K562 (cell line): ENCODE measurements at regions not wholly inside any gene's neighbourhood (a gene's known extent, or its start where the extent isn't known, plus 50 kb on each side); places are given as distances from the start of the nearest gene placed in this dataset.

Source experiments
- ATAC-seq: fragments of 200-7000 bp; cut with Tn5 transposase; 3 replicates; pipeline ENCODE4 v1.9.1; 2020; ENCODE audit warnings: moderate library complexity
- BruUV-seq: library from RNA; stranded (reverse); fragments of 400-500 nt; replicated peaks from 2 replicates; lab custom pipeline; 2021; lab: Mats Ljungman, UMichigan
- CTCF ChIA-PET: fragments of 300-600 bp; formaldehyde crosslinking; extraction: SDS; loops from one replicate; lab custom pipeline; 2021; ENCODE audit warnings: low intra/inter-chr PET ratio; lab: Yijun Ruan, JAX
- POLR2A ChIA-PET: fragments of 300-600, 350-650 bp; sonication (Branson Sonifier 250); formaldehyde crosslinking; extraction: SDS; loops from one replicate; lab custom pipeline; 2021; ENCODE audit warnings: antibody characterized with exemption, inconsistent platforms; lab: Yijun Ruan, JAX
- DNase-seq, 4 experiments: peaks; one replicate each; pipeline versions ENCODE4 v3.0.0 to v3.0.0-alpha.2; 2011 to 2018; ENCODE audit warnings: low spot score in 3 of 4, mixed read lengths in 3 of 4; ENCODE audit errors: extremely low read depth in 1 of 4
- FAIRE-seq: peaks from 2 replicates; lab custom pipeline; 2011; peaks lifted over from hg19 to GRCh38; lab: Jason Lieb, UNC
- H2AFZ ChIP-seq: 2 replicates; pipeline ENCODE4 v1.6.0; 2011; ENCODE audit warnings: low read depth, low read length, control low read depth, inconsistent platforms
- H3K27ac ChIP-seq: fragments of 200-600 bp; 3 replicates; pipeline ENCODE4 v1.8.0; 2011; ENCODE audit warnings: low read depth, mild to moderate bottlenecking, control low read depth, inconsistent platforms, low read length, moderate library complexity, mixed read lengths; ENCODE audit errors: extremely low read depth
- H3K27me3 ChIP-seq, 2 experiments: fragments of 300-600 bp in 1 of 2; 2 replicates in 1 of 2; 3 replicates in 1 of 2; pipeline versions ENCODE4 v1.6.0 to v1.8.0; 2011; ENCODE audit warnings: inconsistent platforms in 2 of 2, low read length in 2 of 2, mild to moderate bottlenecking in 1 of 2, mixed read lengths in 1 of 2, moderate library complexity in 1 of 2; ENCODE audit not compliant: control insufficient read depth in 2 of 2, insufficient read depth in 2 of 2
- H3K36me3 ChIP-seq: fragments of 300-600 bp; 3 replicates; pipeline ENCODE4 v1.8.0; 2011; ENCODE audit warnings: mild to moderate bottlenecking, low read length, inconsistent platforms; ENCODE audit not compliant: control insufficient read depth, insufficient read depth
- H3K4me1 ChIP-seq, 2 experiments: fragments of 200-600 bp in 1 of 2; replicated peaks in 1 of 2; 2 replicates in 1 of 2; 3 replicates in 1 of 2; pipeline versions ENCODE4 v1.5.1 to v1.8.0; 2011; ENCODE audit warnings: inconsistent platforms in 2 of 2, low read length in 2 of 2, mild to moderate bottlenecking in 1 of 2, mixed read lengths in 1 of 2, moderate library complexity in 1 of 2; ENCODE audit not compliant: control insufficient read depth in 2 of 2, insufficient read depth in 2 of 2
- H3K4me2 ChIP-seq: 2 replicates; pipeline ENCODE4 v1.6.1; 2011; ENCODE audit warnings: low read length, control low read depth, inconsistent platforms, mixed read lengths; ENCODE audit not compliant: insufficient read depth
- H3K4me3 ChIP-seq: fragments of 200-600 bp; sonication (generic), shearing (Covaris generic); 2 replicates; pipeline ENCODE4 v1.5.1; 2016; ENCODE audit warnings: control low read depth, inconsistent platforms
- H3K79me2 ChIP-seq: fragments of 200-600 bp; 3 replicates; pipeline ENCODE4 v1.8.0; 2011; ENCODE audit warnings: low read length, inconsistent platforms; ENCODE audit not compliant: control insufficient read depth, insufficient read depth
- H3K9ac ChIP-seq, 2 experiments: 2 replicates each; pipeline versions ENCODE4 v1.6.0 to v1.6.1; 2011; ENCODE audit warnings: low read depth in 2 of 2, low read length in 2 of 2, control low read depth in 1 of 2, inconsistent platforms in 1 of 2, mild to moderate bottlenecking in 1 of 2, mixed read lengths in 1 of 2; ENCODE audit not compliant: insufficient read depth in 1 of 2
- H3K9me1 ChIP-seq: one replicate; pipeline ENCODE4 v1.6.0; 2011; ENCODE audit warnings: inconsistent platforms, mild to moderate bottlenecking, low read length, moderate library complexity; ENCODE audit not compliant: control insufficient read depth, insufficient read depth
- H3K9me3 ChIP-seq: replicated peaks from 2 replicates; pipeline ENCODE4 v1.5.1; 2011; ENCODE audit warnings: low read depth, low read length, inconsistent platforms; ENCODE audit not compliant: control insufficient read depth, insufficient read depth
- H4K20me1 ChIP-seq: replicated peaks from 2 replicates; pipeline ENCODE4 v1.6.1; 2011; ENCODE audit warnings: low read length, inconsistent platforms, mixed read lengths; ENCODE audit not compliant: control insufficient read depth, insufficient read depth
- HDAC3 ChIP-seq: fragments of 450-650 bp; IDR thresholded peaks from 2 replicates; pipeline ENCODE4 v1.6.1; 2018; ENCODE audit warnings: borderline replicate concordance, mild to moderate bottlenecking, moderate library complexity; ENCODE audit not compliant: partially characterized antibody
- POU5F1 ChIP-seq: fragments of 150-350 bp; IDR thresholded peaks from 2 replicates; pipeline ENCODE4 v1.6.1; 2014; ENCODE audit warnings: borderline replicate concordance, low read length, low read depth, mild to moderate bottlenecking; ENCODE audit not compliant: partially characterized antibody
- PPARD ChIP-seq: fragments of 250-450 bp; sonication (Bioruptor Pico); IDR thresholded peaks from 2 replicates; pipeline ENCODE4 v1.8.0; 2022; ENCODE audit warnings: inconsistent platforms, mild to moderate bottlenecking, moderate library complexity
- SMARCC2 ChIP-seq: fragments of 450-650 bp; IDR thresholded peaks from 2 replicates; pipeline ENCODE4 v1.6.1; 2017; ENCODE audit warnings: antibody characterized with exemption, moderate library complexity, mild to moderate bottlenecking, low read depth
- ZNF175 ChIP-seq: fragments of 200-800 bp; sonication (Bioruptor generic); IDR thresholded peaks from 2 replicates; pipeline ENCODE4 v1.6.1; 2016; ENCODE audit warnings: low read depth, mild to moderate bottlenecking, missing genetic modification characterization, missing compliant biosample characterization
- ZNF282 ChIP-seq: sonication (generic); formaldehyde crosslinking; IDR thresholded peaks from 2 replicates; pipeline ENCODE4 v1.8.1; 2023; ENCODE audit warnings: missing genetic modification reagents
- ZNF316 ChIP-seq: fragments of 450-650 bp; IDR thresholded peaks from 2 replicates; pipeline ENCODE4 v1.6.1; 2016
- WGBS: fragments of 100-300 bp; shearing (Covaris generic); methylation state at CpG from one replicate; pipeline ENCODE4 v1.1.6; 2016; ENCODE audit warnings: low coverage, mixed read lengths; ENCODE audit not compliant: insufficient coverage; ENCODE audit errors: missing lambda C conversion rate; 5-methylcytosine and 5-hydroxymethylcytosine counted together
- in situ Hi-C: fragments of 300-500 bp; cut with MboI; formaldehyde crosslinking; loops from 4 replicates; pipeline ENCODE4 v1.15.0; 2018; ENCODE audit warnings: inconsistent platforms, mixed read lengths
- intact Hi-C: fragments of 100-400 bp; cut with micrococcal nuclease; formaldehyde crosslinking; loops from 2 replicates; pipeline ENCODE4 v1.14.2; 2022
- TF ChIP-seq, protein P1 (sequence below): fragments of 450-650 bp; IDR thresholded peaks from 2 replicates; pipeline ENCODE4 v1.6.1; 2017; ENCODE audit warnings: antibody characterized with exemption

DNA sequence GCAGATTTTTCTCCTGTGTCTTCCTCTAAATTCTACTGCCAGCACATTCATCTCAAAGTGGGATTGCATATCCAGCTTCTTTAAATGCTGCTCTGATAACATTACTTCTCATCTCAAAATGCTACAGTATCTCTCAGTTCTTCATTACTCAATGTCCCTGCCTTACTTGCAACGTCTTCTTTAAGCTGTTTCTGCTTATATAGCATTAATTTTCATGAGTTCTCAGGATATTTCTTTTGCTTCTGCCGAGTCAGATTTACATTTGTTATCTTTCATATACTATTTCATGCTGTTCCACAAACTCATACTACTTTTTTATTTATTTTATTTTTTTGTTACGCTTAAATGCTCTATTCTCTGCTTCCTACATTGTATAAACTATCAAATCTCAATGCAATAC, 1223.5 kb upstream of the FAM98A start:
- Histone ChIP-seq H3K9me3 (no peaks in the 10 kb centered on the region), H3K9ac (no peak overlapping the region), H3K27me3 (no peaks in the 10 kb centered on the region), H3K4me3 (no peak overlapping the region), H3K4me2 (no peak overlapping the region), H3K36me3 (no peaks in the 10 kb centered on the region), H4K20me1 (no peaks in the 10 kb centered on the region), H3K27ac (no peak overlapping the region), H3K79me2 (no peaks in the 10 kb centered on the region), H3K9me1 (no peaks in the 10 kb centered on the region), H2AFZ (no peak overlapping the region), H3K4me1 (no peaks in the 10 kb centered on the region)
- no TSS peak for BruUV-seq
- POLR2A ChIA-PET: no interaction called here
- 4% methylated on average over 3 of the region's 3 CpGs for WGBS
- no peak for TF ChIP-seq PPARD (CRISPR knock-in tag)
- TF ChIP-seq, protein P1, sequence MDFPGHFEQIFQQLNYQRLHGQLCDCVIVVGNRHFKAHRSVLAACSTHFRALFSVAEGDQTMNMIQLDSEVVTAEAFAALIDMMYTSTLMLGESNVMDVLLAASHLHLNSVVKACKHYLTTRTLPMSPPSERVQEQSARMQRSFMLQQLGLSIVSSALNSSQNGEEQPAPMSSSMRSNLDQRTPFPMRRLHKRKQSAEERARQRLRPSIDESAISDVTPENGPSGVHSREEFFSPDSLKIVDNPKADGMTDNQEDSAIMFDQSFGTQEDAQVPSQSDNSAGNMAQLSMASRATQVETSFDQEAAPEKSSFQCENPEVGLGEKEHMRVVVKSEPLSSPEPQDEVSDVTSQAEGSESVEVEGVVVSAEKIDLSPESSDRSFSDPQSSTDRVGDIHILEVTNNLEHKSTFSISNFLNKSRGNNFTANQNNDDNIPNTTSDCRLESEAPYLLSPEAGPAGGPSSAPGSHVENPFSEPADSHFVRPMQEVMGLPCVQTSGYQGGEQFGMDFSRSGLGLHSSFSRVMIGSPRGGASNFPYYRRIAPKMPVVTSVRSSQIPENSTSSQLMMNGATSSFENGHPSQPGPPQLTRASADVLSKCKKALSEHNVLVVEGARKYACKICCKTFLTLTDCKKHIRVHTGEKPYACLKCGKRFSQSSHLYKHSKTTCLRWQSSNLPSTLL: no peak
- no peak for TF ChIP-seq SMARCC2
- TF ChIP-seq ZNF316: 0 out of 2 replicates have a peak, but pooled peaks have one; percentile 4
- no peak for TF ChIP-seq POU5F1
- TF ChIP-seq ZNF282 (CRISPR knock-in tag): no peak
- TF ChIP-seq ZNF175: no peak
- no peak for TF ChIP-seq HDAC3
- in situ Hi-C loops (no loop called here), intact Hi-C loops (no loop called here)
- FAIRE-seq: no peak
- CTCF ChIA-PET: no interaction called here
- DNase-seq: no peak
- ATAC-seq: no peak
